ENCODE measurements at regions not wholly inside any gene's neighbourhood (a gene's known extent, or its start where the extent isn't known, plus 50 kb on each side); places are given as distances from the start of the nearest gene placed in this dataset.

- DNase-seq: no peak
Measured at GRCh38 chr10:120641695-120642094, 184.7 kb downstream of the PLPP4 start.

- no peak for DNase-seq
Measured at GRCh38 chr10:120643351-120643750, 186.3 kb downstream of the PLPP4 start.

GRCh38 chr10:120644556-120645410, 187.8 kb downstream of the PLPP4 start:
- DNase-seq: no peak

- DNase-seq: no peak
Measured at GRCh38 chr10:120646159-120646732, 189.2 kb downstream of the PLPP4 start.

GRCh38 chr10:120646738-120647456, 189.9 kb downstream of the PLPP4 start:
- no peak for DNase-seq

- no peak for DNase-seq
Measured at GRCh38 chr10:120650705-120651399, 193.8 kb downstream of the PLPP4 start.

- no peak for DNase-seq
Measured at GRCh38 chr10:120656107-120656506, 195.1 kb upstream of the WDR11 start.

- DNase-seq: no peak
Measured at GRCh38 chr10:120657371-120657770, 193.8 kb upstream of the WDR11 start.

- no peak for DNase-seq
Measured at GRCh38 chr10:120658943-120659885, 191.9 kb upstream of the WDR11 start.

- DNase-seq: no peak
Measured at GRCh38 chr10:120666308-120666707, 184.9 kb upstream of the WDR11 start.

GRCh38 chr10:120667276-120667675, 183.9 kb upstream of the WDR11 start:
- DNase-seq: no peak

GRCh38 chr10:120671491-120671890, 179.7 kb upstream of the WDR11 start:
- no peak for DNase-seq

- no peak for DNase-seq
Measured at GRCh38 chr10:120683454-120683853, 167.7 kb upstream of the WDR11 start.

- no peak for DNase-seq
Measured at GRCh38 chr10:120684226-120684625, 166.9 kb upstream of the WDR11 start.

- no peak for DNase-seq
Measured at GRCh38 chr10:120685136-120685535, 166.0 kb upstream of the WDR11 start.

- no peak for DNase-seq
Measured at GRCh38 chr10:120688928-120689327, 162.2 kb upstream of the WDR11 start.

- no peak for DNase-seq
Measured at GRCh38 chr10:120689777-120690529, 161.2 kb upstream of the WDR11 start.

GRCh38 chr10:120691625-120692024, 159.5 kb upstream of the WDR11 start:
- DNase-seq: no peak

GRCh38 chr10:120700426-120700825, 150.7 kb upstream of the WDR11 start:
- no peak for DNase-seq

- no peak for DNase-seq
Measured at GRCh38 chr10:120701381-120701780, 149.8 kb upstream of the WDR11 start.

GRCh38 chr10:120702032-120702431, 149.1 kb upstream of the WDR11 start:
- no peak for DNase-seq

Data from fibroblast of skin of right quadriceps (primary cell).